Central memory CD4-positive, alpha-beta T cell (primary cell): ENCODE measurements at regions not wholly inside any gene's neighbourhood (a gene's known extent, or its start where the extent isn't known, plus 50 kb on each side); places are given as distances from the start of the nearest gene placed in this dataset.

ENCODE experiments used
- DNase-seq: peaks from one replicate; pipeline ENCODE4 v3.0.0; 2022

DNA sequence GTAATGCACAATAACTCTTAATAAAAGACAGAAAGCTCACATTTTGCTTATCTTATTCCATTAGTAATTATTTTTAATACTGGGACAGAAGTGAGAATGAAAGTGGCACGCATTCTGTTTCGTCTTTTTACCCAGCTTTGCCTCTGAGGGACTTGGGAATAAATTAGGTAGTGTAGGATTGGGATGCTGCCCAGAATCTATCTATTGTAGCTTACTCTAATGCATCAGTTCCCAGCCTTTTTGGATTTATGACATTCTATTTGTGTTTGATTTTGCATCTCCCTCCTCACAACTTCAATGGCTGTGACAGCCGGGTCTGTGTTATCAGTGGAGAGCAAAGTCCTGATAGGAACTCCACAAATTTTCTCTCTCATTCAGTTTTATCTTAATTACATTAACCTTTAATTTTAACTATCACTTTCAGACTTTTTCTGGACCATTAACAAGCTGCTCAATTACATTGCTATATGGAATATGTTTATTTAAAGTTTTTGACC is 62.9 kb upstream of the TULP4 start:
- no peak for DNase-seq

DNA sequence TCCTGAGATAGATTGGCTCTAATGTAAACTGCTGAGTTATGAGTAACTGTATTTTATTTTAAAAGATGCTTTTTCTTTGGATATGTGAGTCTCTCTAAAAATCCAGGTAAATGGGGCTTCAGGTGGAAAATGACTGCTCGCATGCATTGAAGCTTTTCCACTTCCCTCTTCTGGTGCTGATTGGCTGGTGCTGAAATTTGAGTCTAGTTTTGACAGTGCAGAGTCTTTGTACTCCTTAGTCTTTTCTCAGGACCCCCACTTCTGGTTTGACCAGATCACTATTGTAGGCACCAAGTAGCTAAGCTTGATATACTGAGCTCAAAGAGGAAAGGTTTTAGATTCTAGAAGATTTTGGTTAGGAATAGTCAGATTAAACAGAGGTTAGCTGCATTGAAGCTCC is 60.7 kb upstream of the TULP4 start:
- DNase-seq, result no peak

- DNase-seq, result no peak
Measured at GRCh38 chr6:158253248-158253647, 59.0 kb upstream of the TULP4 start.

GRCh38 chr6:158255275-158255988 is 56.8 kb upstream of the TULP4 start:
- no peak for DNase-seq

- DNase-seq, result peak; percentile 23
Measured at GRCh38 chr6:158255989-158256601, 56.2 kb upstream of the TULP4 start.

- DNase-seq, result no peak
Measured at GRCh38 chr6:158256746-158257424, 55.4 kb upstream of the TULP4 start.

DNA sequence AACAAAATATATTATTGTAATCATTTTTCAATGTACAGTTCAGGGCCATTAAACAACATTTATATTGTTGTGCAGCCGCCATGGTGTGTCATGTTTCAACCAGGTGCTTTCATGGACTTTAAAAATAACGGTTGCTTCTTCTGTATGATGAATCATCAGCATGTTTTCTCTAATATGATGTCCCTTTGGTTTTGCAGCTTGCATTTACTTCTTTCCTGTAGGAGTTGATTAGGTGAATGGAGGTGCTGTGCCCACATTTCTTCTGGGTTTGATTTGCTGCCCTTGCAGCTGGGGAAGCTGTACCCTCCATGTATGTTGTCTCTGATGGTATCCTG is 54.9 kb upstream of the TULP4 start:
- no peak for DNase-seq

DNA sequence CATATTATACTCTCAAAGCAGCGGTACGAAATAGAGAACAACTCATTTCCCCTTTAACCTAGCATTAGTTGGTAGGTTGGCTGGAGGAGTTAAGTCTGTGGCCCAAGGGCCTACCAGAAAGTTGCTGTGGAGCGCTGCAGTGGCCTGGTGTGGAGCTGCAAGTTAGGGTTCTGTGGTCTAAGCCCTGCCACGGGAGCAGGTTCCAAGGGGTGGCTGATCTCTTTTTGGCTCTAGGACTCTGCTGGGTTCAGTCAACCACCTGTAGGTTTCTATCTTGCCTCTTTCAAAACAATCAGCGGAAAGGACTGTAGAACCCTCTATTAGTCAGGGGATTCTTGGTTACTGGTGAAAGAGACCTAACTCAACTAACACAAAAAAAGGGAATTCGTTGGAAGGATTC is 54.5 kb upstream of the TULP4 start:
- no peak for DNase-seq

DNA sequence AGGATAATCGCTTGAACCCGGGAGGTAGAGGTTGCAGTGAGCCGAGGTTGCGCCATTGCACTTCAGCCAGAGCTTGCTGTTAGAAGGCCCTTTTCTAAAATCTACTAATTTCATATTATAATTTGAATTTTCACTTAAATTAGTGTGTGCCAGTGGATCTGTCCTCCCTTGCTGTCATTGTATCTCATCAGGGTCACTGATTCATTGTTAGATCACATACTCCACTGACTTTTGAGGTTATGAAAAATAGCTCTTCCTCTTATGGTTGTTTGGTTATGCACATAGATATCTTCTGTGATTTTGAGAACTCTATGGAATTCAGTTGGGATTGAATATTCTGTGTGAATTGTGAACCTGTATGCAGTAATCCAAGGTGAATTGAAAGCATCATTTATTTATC is 53.1 kb upstream of the TULP4 start:
- DNase-seq, result no peak

DNA sequence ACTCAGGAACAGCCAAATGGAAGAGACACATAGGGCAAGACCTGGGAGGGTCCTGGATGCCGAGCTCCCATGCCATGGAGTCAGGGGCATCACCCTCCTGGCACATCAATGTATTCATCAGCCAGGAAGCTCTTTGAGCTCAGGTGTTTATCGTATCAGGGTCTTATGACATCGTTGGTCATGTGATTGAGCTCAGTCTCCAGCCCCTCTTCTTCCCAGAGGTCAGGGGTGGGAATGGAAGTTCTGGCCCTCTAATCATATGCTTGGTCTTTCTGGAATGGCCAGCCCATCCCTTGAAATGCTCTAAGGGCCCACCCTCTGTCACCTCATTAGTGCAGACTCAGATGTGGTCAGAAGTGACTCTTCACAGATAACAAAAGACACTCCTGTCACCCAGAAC is 52.4 kb upstream of the TULP4 start:
- DNase-seq, result no peak

DNA sequence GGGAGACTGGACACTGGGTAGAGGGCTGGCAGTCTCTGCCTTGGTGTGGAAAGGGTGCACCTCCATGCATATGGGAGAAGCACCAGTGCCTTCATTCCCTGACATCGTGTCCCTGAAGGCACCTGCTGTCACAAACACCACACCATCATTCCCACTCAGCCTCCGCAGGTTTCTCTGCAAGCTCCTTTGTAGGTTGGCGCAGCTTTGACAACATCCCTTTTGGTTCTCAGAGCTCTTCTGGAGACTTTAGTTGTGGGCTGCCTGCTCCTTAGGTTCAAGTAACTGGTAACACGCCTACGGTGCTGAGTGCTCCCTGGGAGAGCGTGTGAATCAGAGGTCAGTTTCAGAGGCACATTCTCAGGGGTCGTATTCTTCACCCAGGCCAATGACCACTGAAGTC is 50.2 kb upstream of the TULP4 start:
- no peak for DNase-seq
